SK-N-SH (cell line): ENCODE measurements at regions not wholly inside any gene's neighbourhood (a gene's known extent, or its start where the extent isn't known, plus 50 kb on each side); places are given as distances from the start of the nearest gene placed in this dataset.

Source experiments
- CTCF ChIP-seq: fragments of 200-600 bp; sonication (generic); IDR thresholded peaks from 2 replicates; pipeline ENCODE4 v1.6.1; 2017; ENCODE audit warnings: antibody characterized with exemption, mild to moderate bottlenecking, moderate library complexity
- REST ChIP-seq: IDR thresholded peaks from 2 replicates; pipeline ENCODE4 v1.6.1; 2012; ENCODE audit warnings: mild to moderate bottlenecking, low read depth, low read length, moderate library complexity
- RXRA ChIP-seq: IDR thresholded peaks from 2 replicates; pipeline ENCODE4 v1.4.0; 2012; ENCODE audit warnings: low read depth, mild to moderate bottlenecking, borderline replicate concordance
- TCF12 ChIP-seq: IDR thresholded peaks from 2 replicates; pipeline ENCODE4 v1.4.0; 2012
- USF1 ChIP-seq: IDR thresholded peaks from 2 replicates; pipeline ENCODE4 v1.4.0; 2012; ENCODE audit warnings: low read depth, borderline replicate concordance

DNA sequence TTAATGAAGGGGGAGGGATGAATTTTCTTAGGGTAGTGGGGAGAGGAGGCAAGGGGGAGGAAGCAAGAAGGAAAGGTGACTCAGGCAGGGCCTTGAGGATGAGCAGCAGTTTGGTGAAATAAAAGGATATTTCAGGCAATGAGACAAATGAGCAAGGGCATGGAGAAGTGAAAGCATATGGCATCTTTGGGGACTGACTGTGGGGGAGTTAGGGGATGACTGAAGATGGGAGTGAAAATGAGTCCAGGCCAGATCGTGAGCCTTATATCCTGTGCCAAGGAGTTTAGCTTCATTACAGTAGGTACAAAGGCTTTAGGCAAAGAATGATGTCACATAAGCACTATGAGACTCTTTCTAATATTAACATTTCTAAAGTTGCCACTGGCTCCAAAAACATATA is 51.9 kb downstream of the ILRUN start:
- TF ChIP-seq CTCF (no peak), USF1 (no peak), REST (no peak), RXRA (no peak), TCF12 (no peak)
